ENCODE measurements at regions not wholly inside any gene's neighbourhood (a gene's known extent, or its start where the extent isn't known, plus 50 kb on each side); places are given as distances from the start of the nearest gene placed in this dataset.

DNA sequence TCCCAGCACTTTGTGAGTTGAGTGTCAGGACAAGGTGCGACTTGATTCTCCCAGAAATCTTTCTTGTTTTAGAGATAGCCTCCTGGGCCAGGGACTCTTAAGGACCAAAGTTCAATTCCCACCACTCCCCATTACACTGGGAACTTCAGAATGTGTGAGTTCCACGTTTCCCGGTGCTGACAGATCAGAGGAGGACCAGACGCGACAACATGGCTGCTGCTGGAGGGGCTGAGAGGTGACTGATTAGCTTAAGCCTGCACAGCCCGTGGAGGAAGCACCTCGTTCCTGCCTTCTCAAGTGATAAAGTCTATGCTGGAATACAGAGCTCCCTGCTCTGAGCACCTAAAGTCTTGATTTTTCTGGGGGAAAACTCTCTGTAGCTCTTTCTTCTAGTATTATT is 175.2 kb upstream of the FERMT1 start:
- TF ChIP-seq, protein P1, sequence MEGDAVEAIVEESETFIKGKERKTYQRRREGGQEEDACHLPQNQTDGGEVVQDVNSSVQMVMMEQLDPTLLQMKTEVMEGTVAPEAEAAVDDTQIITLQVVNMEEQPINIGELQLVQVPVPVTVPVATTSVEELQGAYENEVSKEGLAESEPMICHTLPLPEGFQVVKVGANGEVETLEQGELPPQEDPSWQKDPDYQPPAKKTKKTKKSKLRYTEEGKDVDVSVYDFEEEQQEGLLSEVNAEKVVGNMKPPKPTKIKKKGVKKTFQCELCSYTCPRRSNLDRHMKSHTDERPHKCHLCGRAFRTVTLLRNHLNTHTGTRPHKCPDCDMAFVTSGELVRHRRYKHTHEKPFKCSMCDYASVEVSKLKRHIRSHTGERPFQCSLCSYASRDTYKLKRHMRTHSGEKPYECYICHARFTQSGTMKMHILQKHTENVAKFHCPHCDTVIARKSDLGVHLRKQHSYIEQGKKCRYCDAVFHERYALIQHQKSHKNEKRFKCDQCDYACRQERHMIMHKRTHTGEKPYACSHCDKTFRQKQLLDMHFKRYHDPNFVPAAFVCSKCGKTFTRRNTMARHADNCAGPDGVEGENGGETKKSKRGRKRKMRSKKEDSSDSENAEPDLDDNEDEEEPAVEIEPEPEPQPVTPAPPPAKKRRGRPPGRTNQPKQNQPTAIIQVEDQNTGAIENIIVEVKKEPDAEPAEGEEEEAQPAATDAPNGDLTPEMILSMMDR (IDR thresholded peaks at IDR 0.05 in 8 of 11, conservative IDR thresholded peaks at IDR 0.05 in 3 of 11): no peak
- TF ChIP-seq POLR2A (IDR thresholded peaks at IDR 0.05): no peak
- TF ChIP-seq POLR2AphosphoS5 (IDR thresholded peaks at IDR 0.05): no peak

Data from spleen (tissue), 7 donors.